Psoas muscle (tissue), 7 donors: ENCODE measurements at regions not wholly inside any gene's neighbourhood (a gene's known extent, or its start where the extent isn't known, plus 50 kb on each side); places are given as distances from the start of the nearest gene placed in this dataset.

Source experiments
- ATAC-seq, 4 donors: fragments of 200-7000 bp; cut with Tn5 transposase; one replicate each; pipeline ENCODE4 v1.9.1; 2020; ENCODE audit warnings: moderate library complexity in 3 of 4, mild to moderate bottlenecking in 2 of 4
- DNase-seq, 2 donors: peaks; one replicate each; pipeline ENCODE4 v3.0.0-alpha.2; 2020
- H3K27ac ChIP-seq: fragments of 200-600 bp; one replicate; pipeline ENCODE4 v1.8.0; 2022
- H3K27me3 ChIP-seq, 3 donors: fragments of 200-600 bp in 1 of 3; one replicate each; pipeline versions ENCODE4 v1.6.1 to v1.8.0; 2013 to 2022; ENCODE audit warnings: low read length in 2 of 3, mild to moderate bottlenecking in 2 of 3, moderate library complexity in 1 of 3; ENCODE audit not compliant: insufficient read depth in 3 of 3
- H3K36me3 ChIP-seq, 2 donors: fragments of 200-600 bp in 1 of 2; one replicate each; pipeline versions ENCODE4 v1.6.1 to v1.8.0; 2013 to 2022; ENCODE audit warnings: low read depth in 1 of 2, mild to moderate bottlenecking in 1 of 2, moderate library complexity in 1 of 2; ENCODE audit not compliant: insufficient read depth in 1 of 2
- H3K4me1 ChIP-seq: fragments of 200-600 bp; one replicate; pipeline ENCODE4 v1.8.0; 2022
- H3K4me3 ChIP-seq: fragments of 200-600 bp; one replicate; pipeline ENCODE4 v1.8.0; 2022; ENCODE audit warnings: mild to moderate bottlenecking
- H3K9me3 ChIP-seq: fragments of 200-600 bp; one replicate; pipeline ENCODE4 v1.8.0; 2022
- WGBS, 3 donors: extraction: QIAGEN DNeasy Blood & Tissue Kit; methylation state at CpG; one replicate each; pipeline versions ENCODE4 v1.1.6 to v1.1.7; 2013; 5-methylcytosine and 5-hydroxymethylcytosine counted together
- intact Hi-C, 2 donors: fragments of 100-400 bp; cut with DNase I; formaldehyde crosslinking; loops; one replicate each; pipeline versions ENCODE4 v1.11.0 to v1.14.2; 2022
- TF ChIP-seq, protein P1 (sequence below): fragments of 200-600 bp; IDR thresholded peaks from one replicate; pipeline ENCODE4 v1.8.0; 2022; ENCODE audit warnings: antibody characterized with exemption
- donor health status: healthy with polysubstance abuse.
- donor health status: DM: no; HTN: no; CAD: no; lungs with moderate emphysema.
- donor health status: Bipolar disorder and iron deficiency.
- donor health status: healthy.
- donor health status: DM: yes; HTN: yes; CAD: no.
- donor health status: DM: no; HTN: no; CAD: no.
- donor health status: DM: yes; HTN: yes; CAD: no.

- Histone ChIP-seq H3K4me1 (no peaks in the 10 kb centered on the region), H3K27ac (no peak overlapping the region), H3K27me3 (no peaks in the 10 kb centered on the region), H3K4me3 (no peak overlapping the region), H3K9me3 (no peaks in the 10 kb centered on the region), H3K36me3 (no peaks in the 10 kb centered on the region)
- 88 to 97% (median 90%) methylated on average over 1 of the region's 1 CpG for WGBS, 3 donors
- intact Hi-C loops, result no loop called here
- DNase-seq (no peak), ATAC-seq (no peak)
- TF ChIP-seq, protein P1, sequence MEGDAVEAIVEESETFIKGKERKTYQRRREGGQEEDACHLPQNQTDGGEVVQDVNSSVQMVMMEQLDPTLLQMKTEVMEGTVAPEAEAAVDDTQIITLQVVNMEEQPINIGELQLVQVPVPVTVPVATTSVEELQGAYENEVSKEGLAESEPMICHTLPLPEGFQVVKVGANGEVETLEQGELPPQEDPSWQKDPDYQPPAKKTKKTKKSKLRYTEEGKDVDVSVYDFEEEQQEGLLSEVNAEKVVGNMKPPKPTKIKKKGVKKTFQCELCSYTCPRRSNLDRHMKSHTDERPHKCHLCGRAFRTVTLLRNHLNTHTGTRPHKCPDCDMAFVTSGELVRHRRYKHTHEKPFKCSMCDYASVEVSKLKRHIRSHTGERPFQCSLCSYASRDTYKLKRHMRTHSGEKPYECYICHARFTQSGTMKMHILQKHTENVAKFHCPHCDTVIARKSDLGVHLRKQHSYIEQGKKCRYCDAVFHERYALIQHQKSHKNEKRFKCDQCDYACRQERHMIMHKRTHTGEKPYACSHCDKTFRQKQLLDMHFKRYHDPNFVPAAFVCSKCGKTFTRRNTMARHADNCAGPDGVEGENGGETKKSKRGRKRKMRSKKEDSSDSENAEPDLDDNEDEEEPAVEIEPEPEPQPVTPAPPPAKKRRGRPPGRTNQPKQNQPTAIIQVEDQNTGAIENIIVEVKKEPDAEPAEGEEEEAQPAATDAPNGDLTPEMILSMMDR, result no peak
These were observed 321.8 kb upstream of the HSF2 start for GRCh38 chr6:122077603-122078002.

- no peak overlapping the region for H3K27ac ChIP-seq
- no peak for DNase-seq
- TF ChIP-seq, protein P1, result no peak
- intact Hi-C loops, result no loop called here
- no peaks in the 10 kb centered on the region for H3K27me3 ChIP-seq
- no peak overlapping the region for H3K4me3 ChIP-seq
- no peaks in the 10 kb centered on the region for H3K4me1 ChIP-seq
- ATAC-seq, result no peak
- no peaks in the 10 kb centered on the region for H3K36me3 ChIP-seq
- WGBS, 3 donors, result 67 to 69% (median 69%) methylated on average over 4 of the region's 4 CpGs
- H3K9me3 ChIP-seq, result no peaks in the 10 kb centered on the region
These were observed 321.0 kb upstream of the HSF2 start for GRCh38 chr6:122078481-122078880.

GRCh38 chr6:122079916-122080315 lies 319.5 kb upstream of the HSF2 start:
- WGBS, 3 donors, result 66 to 73% (median 66%) methylated on average over 3 of the region's 3 CpGs
- Histone ChIP-seq H3K4me3 (no peak overlapping the region), H3K27me3 (no peaks in the 10 kb centered on the region), H3K27ac (no peak overlapping the region), H3K9me3 (no peaks in the 10 kb centered on the region), H3K4me1 (no peaks in the 10 kb centered on the region), H3K36me3 (no peaks in the 10 kb centered on the region)
- no peak for DNase-seq
- TF ChIP-seq, protein P1, result no peak
- intact Hi-C loops, result no loop called here
- no peak for ATAC-seq

DNA sequence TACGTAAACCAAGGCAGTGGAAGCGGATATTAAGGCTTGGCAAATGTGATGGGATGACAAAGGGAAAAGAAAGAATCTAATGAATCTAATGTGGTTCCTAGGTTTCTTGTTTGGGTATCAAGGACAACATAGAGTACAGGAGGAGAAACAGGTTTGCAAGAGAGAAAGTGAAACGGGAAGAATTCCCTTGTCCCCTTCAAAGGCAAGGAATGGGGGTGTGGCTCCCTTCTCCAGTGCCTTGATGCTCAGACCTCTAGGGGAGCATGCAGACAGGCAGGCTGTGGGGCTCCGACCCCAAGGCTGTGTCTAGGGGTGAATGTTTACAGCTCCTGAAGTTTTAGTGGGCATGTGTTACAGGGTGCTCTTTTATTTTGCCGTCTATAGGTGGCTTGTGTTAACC lies 317.5 kb upstream of the HSF2 start:
- H3K36me3 ChIP-seq, result no peaks in the 10 kb centered on the region
- H3K4me1 ChIP-seq, result no peaks in the 10 kb centered on the region
- H3K27ac ChIP-seq, result no peak overlapping the region
- no peaks in the 10 kb centered on the region for H3K27me3 ChIP-seq
- ATAC-seq (no peak), DNase-seq (no peak)
- H3K4me3 ChIP-seq, result no peak overlapping the region
- intact Hi-C loops, result no loop called here
- H3K9me3 ChIP-seq, result no peaks in the 10 kb centered on the region
- WGBS, 3 donors, result 74 to 77% (median 76%) methylated on average over 5 of the region's 5 CpGs
- TF ChIP-seq, protein P1, result no peak

DNA sequence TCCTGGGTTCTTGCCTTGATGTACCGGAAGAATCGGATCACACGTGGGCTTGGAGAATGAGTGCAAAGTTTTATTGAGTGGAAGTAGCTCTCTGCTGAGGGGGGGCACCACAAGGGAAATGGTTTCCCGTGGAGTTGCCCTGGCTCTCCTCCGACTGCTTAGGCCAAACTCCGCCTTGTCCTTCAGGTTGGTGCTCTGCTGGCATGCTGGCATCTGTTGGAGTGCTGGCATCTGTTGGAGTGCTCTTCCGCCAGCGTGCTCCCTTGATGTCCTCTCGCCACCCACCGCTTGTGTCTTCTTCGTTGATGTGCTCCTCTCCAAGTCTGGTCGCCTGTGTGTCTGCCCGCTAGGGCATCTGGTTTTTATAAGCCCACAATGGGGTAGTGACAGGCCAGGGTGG lies 317.1 kb upstream of the HSF2 start:
- no peak overlapping the region for H3K27ac ChIP-seq
- no peaks in the 10 kb centered on the region for H3K4me1 ChIP-seq
- TF ChIP-seq, protein P1, result no peak
- ATAC-seq, result no peak
- H3K36me3 ChIP-seq, result no peaks in the 10 kb centered on the region
- H3K27me3 ChIP-seq, result no peaks in the 10 kb centered on the region
- H3K9me3 ChIP-seq, result no peaks in the 10 kb centered on the region
- WGBS, 3 donors, result 87 to 89% (median 89%) methylated on average over 13 of the region's 13 CpGs
- intact Hi-C loops, result no loop called here
- no peak overlapping the region for H3K4me3 ChIP-seq
- no peak for DNase-seq
